NCI-H2227 (cell line): ENCODE measurements at regions not wholly inside any gene's neighbourhood (a gene's known extent, or its start where the extent isn't known, plus 50 kb on each side); places are given as distances from the start of the nearest gene placed in this dataset.

Experiments used
- DNase-seq: peaks from one replicate; lab custom pipeline; 2025; ENCODE audit not compliant: unreplicated experiment; lab: John Stamatoyannopoulos, UW

- no peak for DNase-seq
Measured at GRCh38 chr19:31963746-31964145, 381.7 kb upstream of the ZNF507 start.

GRCh38 chr19:31969016-31969415, 376.4 kb upstream of the ZNF507 start:
- no peak for DNase-seq

GRCh38 chr19:31970027-31970461, 375.4 kb upstream of the ZNF507 start:
- no peak for DNase-seq

GRCh38 chr19:31974290-31974689, 371.1 kb upstream of the ZNF507 start:
- no peak for DNase-seq

- no peak for DNase-seq
Measured at GRCh38 chr19:31974941-31975340, 370.5 kb upstream of the ZNF507 start.

GRCh38 chr19:31975461-31975860, 369.9 kb upstream of the ZNF507 start:
- DNase-seq = no peak

GRCh38 chr19:31976775-31977536, 368.5 kb upstream of the ZNF507 start:
- no peak for DNase-seq

GRCh38 chr19:31979362-31979761, 366.0 kb upstream of the ZNF507 start:
- no peak for DNase-seq

- DNase-seq = no peak
Measured at GRCh38 chr19:31979949-31980670, 365.3 kb upstream of the ZNF507 start.

- DNase-seq = no peak
Measured at GRCh38 chr19:31980796-31981195, 364.6 kb upstream of the ZNF507 start.

GRCh38 chr19:31981545-31981944, 363.9 kb upstream of the ZNF507 start:
- no peak for DNase-seq

GRCh38 chr19:31983647-31984046, 361.8 kb upstream of the ZNF507 start:
- no peak for DNase-seq

GRCh38 chr19:31985001-31985605, 360.3 kb upstream of the ZNF507 start:
- no peak for DNase-seq

GRCh38 chr19:31986951-31987350, 358.5 kb upstream of the ZNF507 start:
- DNase-seq = no peak

GRCh38 chr19:31988256-31988655, 357.2 kb upstream of the ZNF507 start:
- no peak for DNase-seq

- no peak for DNase-seq
Measured at GRCh38 chr19:31991984-31992655, 353.3 kb upstream of the ZNF507 start.

GRCh38 chr19:31992750-31993149, 352.7 kb upstream of the ZNF507 start:
- DNase-seq = no peak

GRCh38 chr19:31995546-31995945, 349.9 kb upstream of the ZNF507 start:
- no peak for DNase-seq

- no peak for DNase-seq
Measured at GRCh38 chr19:32010071-32010470, 335.3 kb upstream of the ZNF507 start.

GRCh38 chr19:32012206-32012605, 333.2 kb upstream of the ZNF507 start:
- DNase-seq = no peak

- no peak for DNase-seq
Measured at GRCh38 chr19:32012886-32013631, 332.4 kb upstream of the ZNF507 start.
